CD4-positive, alpha-beta T cell treated with Interleukin-6 for 4 hours (primary cell): ENCODE measurements at regions not wholly inside any gene's neighbourhood (a gene's known extent, or its start where the extent isn't known, plus 50 kb on each side); places are given as distances from the start of the nearest gene placed in this dataset.

Source experiments
- DNase-seq: peaks from one replicate; pipeline ENCODE4 v3.0.0-alpha.2; 2020; ENCODE audit warnings: mixed read lengths

DNA sequence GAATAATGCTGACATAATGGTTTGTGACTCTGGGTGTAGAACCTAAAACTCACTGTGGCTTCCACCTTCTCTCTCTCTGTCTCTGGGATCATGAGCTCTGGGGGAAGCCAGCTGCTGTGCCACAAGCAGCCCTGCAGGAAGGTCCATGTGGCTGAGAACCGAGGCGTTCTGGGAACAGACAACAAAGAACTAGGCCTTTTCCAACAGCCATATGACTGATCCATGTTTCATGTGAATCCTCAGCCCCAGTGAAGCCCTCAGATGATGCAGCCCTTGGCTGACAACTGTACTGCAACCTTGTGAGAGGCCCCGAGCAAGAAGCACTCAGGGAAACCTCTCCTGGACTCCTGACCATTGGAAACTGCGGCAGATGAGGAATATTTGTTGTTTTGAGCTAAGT is 56.6 kb downstream of the HLA-G start:
- DNase-seq: no peak

DNA sequence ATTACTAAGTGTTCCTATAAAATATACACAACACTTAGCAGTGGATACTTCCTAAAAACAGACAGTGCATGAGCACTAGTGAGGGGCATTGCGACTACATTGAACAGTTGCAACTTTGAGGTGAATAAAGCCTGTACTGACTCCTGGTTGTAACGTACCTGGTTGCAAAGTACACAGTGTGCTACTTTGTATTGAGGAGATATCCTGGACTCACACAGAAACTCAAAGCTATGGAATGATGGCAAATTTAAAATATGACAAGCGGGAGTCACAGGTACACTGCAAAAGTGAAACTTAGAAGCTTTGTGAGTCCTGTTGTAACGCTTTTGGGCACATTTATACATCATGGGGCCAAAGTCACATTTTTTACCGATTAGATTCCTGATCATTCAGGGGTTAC is 55.6 kb upstream of the HLA-A start:
- no peak for DNase-seq

GRCh38 chr6:29887330-29887818 is 55.0 kb upstream of the HLA-A start:
- peak; percentile 46 for DNase-seq

- peak; percentile 95 for DNase-seq
Observed at GRCh38 chr6:29887819-29888776, 54.2 kb upstream of the HLA-A start.
